Gastrocnemius medialis (tissue), 4 donors: ENCODE measurements at regions not wholly inside any gene's neighbourhood (a gene's known extent, or its start where the extent isn't known, plus 50 kb on each side); places are given as distances from the start of the nearest gene placed in this dataset.

Source experiments
- POLR2A ChIP-seq, 2 donors: fragments of 450-650 bp; IDR thresholded peaks; one replicate each; pipeline ENCODE4 v1.6.1; 2017; ENCODE audit warnings: antibody characterized with exemption in 2 of 2, mild to moderate bottlenecking in 2 of 2, moderate library complexity in 2 of 2
- TF ChIP-seq, protein P1 (sequence below), 5 experiments: fragments of 450-650 bp in 3 of 5; fragments of 200-600 bp in 2 of 5; sonication (generic) in 2 of 5; IDR thresholded peaks in 4 of 5; conservative IDR thresholded peaks in 1 of 5; 1 replicate in 4 of 5; 2 replicates in 1 of 5; pipeline ENCODE4 v1.5.1; 2016 to 2019; ENCODE audit warnings: antibody characterized with exemption in 5 of 5, mild to moderate bottlenecking in 3 of 5, moderate library complexity in 3 of 5

DNA sequence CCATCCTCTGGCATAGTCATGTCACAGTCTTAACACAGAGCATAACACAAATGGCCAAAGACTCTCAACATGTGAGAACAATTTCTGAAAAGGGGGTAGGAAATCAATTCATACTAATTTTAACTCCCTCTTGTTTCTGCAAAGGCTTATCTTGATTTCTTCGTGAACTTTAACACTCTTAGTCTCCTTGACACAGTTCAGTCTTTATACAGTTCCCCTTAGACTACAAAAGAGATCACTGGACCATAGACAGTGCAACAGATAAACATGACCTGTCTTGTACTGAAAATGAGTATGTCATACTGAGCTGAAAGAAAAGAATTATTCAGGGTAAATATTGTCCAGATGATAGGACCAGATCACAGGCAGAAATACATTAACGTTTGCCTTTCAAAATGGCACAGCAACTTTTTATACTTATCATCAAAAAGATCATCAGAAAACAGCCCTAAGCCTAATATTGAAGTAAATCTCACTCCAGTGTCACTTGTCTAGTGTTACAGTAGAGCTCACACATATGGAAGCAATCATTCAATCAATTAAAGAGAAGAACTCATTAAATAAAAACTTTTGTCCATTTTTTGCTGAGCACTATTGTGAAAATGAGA lies 56.4 kb upstream of the VRK2 start:
- TF ChIP-seq, protein P1, sequence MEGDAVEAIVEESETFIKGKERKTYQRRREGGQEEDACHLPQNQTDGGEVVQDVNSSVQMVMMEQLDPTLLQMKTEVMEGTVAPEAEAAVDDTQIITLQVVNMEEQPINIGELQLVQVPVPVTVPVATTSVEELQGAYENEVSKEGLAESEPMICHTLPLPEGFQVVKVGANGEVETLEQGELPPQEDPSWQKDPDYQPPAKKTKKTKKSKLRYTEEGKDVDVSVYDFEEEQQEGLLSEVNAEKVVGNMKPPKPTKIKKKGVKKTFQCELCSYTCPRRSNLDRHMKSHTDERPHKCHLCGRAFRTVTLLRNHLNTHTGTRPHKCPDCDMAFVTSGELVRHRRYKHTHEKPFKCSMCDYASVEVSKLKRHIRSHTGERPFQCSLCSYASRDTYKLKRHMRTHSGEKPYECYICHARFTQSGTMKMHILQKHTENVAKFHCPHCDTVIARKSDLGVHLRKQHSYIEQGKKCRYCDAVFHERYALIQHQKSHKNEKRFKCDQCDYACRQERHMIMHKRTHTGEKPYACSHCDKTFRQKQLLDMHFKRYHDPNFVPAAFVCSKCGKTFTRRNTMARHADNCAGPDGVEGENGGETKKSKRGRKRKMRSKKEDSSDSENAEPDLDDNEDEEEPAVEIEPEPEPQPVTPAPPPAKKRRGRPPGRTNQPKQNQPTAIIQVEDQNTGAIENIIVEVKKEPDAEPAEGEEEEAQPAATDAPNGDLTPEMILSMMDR (IDR thresholded peaks at IDR 0.05 in 4 of 5, conservative IDR thresholded peaks at IDR 0.05 in 1 of 5): no peak
- no peak for TF ChIP-seq POLR2A (IDR thresholded peaks at IDR 0.05)
